ENCODE measurements at regions not wholly inside any gene's neighbourhood (a gene's known extent, or its start where the extent isn't known, plus 50 kb on each side); places are given as distances from the start of the nearest gene placed in this dataset.
"Not testable (repeated sequence)": the region's sequence is repeated elsewhere in the genome, so short reads cannot be mapped to it uniquely, and the experiment has no call there.

DNA sequence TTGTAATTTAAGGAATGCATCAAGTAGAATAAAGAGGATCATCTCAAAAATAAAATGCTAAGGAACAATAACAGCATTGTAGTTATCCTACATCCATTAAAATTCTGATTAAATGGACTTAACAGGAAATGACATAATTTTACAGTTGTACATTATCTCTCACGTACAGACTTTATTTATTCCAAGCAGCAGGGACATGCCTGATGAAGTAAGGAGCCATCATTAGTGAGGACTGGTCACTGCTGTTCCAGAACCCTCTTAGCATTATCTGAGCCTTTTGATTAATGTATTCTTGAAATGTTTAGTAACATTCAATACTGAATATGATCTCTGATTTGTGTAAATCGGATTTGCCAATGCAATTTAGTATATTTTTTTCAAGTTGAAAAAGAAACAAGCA lies 516.1 kb downstream of the DACH1 start:
- CTCF ChIA-PET = no interaction called here
- WGBS (ENCODE audit: missing lambda C conversion rate) = 7% methylated on average over 2 of the region's 2 CpGs
- TF ChIP-seq MYC (IDR thresholded peaks at IDR 0.05; ENCODE audit: borderline replicate concordance, low read length) (no peak), BHLHE40 (IDR thresholded peaks at IDR 0.05; ENCODE audit: low read depth, low read length) (no peak), TP53 (CRISPR knock-in tag; IDR thresholded peaks at IDR 0.05) (no peak), JUN (IDR thresholded peaks at IDR 0.05) (no peak), TFCP2L1 (CRISPR knock-in tag; IDR thresholded peaks at IDR 0.05) (no peak), RAD21 (conservative IDR thresholded peaks at IDR 0.05 in 1 of 2, IDR thresholded peaks at IDR 0.05 in 1 of 2) (no peak), POLR2AphosphoS2 (conservative IDR thresholded peaks at IDR 0.05; ENCODE audit: low read length) (no peak), HMGXB4 (CRISPR knock-in tag; IDR thresholded peaks at IDR 0.05; ENCODE audit: borderline replicate concordance) (no peak), KDM5A (IDR thresholded peaks at IDR 0.05) (no peak), HDAC2 (IDR thresholded peaks at IDR 0.05) (no peak), NPAS2 (CRISPR knock-in tag; IDR thresholded peaks at IDR 0.05; ENCODE audit: borderline replicate concordance) (no peak), NFE2L2 (conservative IDR thresholded peaks at IDR 0.05; ENCODE audit: low read length) (no peak), ZSCAN20 (CRISPR knock-in tag; IDR thresholded peaks at IDR 0.05) (no peak)
- TF ChIP-seq, protein P1, sequence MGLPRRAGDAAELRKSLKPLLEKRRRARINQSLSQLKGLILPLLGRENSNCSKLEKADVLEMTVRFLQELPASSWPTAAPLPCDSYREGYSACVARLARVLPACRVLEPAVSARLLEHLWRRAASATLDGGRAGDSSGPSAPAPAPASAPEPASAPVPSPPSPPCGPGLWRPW (IDR thresholded peaks at IDR 0.05) = no peak
- TF ChIP-seq, protein P2, sequence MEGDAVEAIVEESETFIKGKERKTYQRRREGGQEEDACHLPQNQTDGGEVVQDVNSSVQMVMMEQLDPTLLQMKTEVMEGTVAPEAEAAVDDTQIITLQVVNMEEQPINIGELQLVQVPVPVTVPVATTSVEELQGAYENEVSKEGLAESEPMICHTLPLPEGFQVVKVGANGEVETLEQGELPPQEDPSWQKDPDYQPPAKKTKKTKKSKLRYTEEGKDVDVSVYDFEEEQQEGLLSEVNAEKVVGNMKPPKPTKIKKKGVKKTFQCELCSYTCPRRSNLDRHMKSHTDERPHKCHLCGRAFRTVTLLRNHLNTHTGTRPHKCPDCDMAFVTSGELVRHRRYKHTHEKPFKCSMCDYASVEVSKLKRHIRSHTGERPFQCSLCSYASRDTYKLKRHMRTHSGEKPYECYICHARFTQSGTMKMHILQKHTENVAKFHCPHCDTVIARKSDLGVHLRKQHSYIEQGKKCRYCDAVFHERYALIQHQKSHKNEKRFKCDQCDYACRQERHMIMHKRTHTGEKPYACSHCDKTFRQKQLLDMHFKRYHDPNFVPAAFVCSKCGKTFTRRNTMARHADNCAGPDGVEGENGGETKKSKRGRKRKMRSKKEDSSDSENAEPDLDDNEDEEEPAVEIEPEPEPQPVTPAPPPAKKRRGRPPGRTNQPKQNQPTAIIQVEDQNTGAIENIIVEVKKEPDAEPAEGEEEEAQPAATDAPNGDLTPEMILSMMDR (IDR thresholded peaks at IDR 0.05) = no peak
- TF ChIP-seq, protein P3, sequence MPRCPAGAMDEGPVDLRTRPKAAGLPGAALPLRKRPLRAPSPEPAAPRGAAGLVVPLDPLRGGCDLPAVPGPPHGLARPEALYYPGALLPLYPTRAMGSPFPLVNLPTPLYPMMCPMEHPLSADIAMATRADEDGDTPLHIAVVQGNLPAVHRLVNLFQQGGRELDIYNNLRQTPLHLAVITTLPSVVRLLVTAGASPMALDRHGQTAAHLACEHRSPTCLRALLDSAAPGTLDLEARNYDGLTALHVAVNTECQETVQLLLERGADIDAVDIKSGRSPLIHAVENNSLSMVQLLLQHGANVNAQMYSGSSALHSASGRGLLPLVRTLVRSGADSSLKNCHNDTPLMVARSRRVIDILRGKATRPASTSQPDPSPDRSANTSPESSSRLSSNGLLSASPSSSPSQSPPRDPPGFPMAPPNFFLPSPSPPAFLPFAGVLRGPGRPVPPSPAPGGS (IDR thresholded peaks at IDR 0.05) = no peak
- POLR2A ChIA-PET = no interaction called here
- Histone ChIP-seq H3K9me3 (no peaks in the 10 kb centered on the region), H3K4me3 (no peak overlapping the region), H3K27ac (no peak overlapping the region), H3K4me2 (no peak overlapping the region), H3K4me1 (no peaks in the 10 kb centered on the region)
- ATAC-seq (no peak), DNase-seq (ENCODE audit: low read depth in 1 of 2, low spot score in 1 of 2) (no peak), FAIRE-seq (no peak)

DNA sequence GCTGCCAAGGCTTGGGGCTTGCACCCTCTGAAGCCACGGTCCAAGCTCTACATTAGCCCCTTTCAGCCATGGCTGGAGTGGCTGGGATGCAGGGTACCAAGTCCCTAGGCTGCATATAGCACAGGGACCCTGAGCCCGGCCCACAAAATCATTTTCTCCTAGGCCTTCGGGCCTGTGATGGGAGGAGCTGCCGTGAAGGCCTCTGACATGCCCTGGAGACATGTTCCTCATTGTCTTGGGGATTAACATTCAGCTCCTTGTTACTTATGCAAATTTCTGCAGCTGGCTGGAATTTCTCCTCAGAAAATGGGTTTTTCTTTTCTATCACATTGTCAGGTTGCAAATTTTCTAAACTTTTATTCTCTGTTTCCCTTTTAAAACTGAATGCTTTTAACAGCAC lies 521.1 kb downstream of the DACH1 start:
- FAIRE-seq, POLR2A ChIA-PET, ATAC-seq: not testable (repeated sequence)

GRCh38 chr13:71339736-71340135 lies 527.3 kb downstream of the DACH1 start:
- CTCF ChIA-PET = no interaction called here
- no peak overlapping the region for H3K27ac ChIP-seq
- POLR2A ChIA-PET = no interaction called here
- 31% methylated on average over 1 of the region's 1 CpG for WGBS (ENCODE audit: missing lambda C conversion rate)
- H3K4me2 ChIP-seq = no peak overlapping the region
- DNase-seq (ENCODE audit: low read depth in 1 of 2, low spot score in 1 of 2) (no peak), ATAC-seq (no peak), FAIRE-seq (no peak)
- no peaks in the 10 kb centered on the region for H3K9me3 ChIP-seq
- H3K4me3 ChIP-seq = no peak overlapping the region
- no peaks in the 10 kb centered on the region for H3K4me1 ChIP-seq
- TF ChIP-seq ZSCAN20 (CRISPR knock-in tag; IDR thresholded peaks at IDR 0.05) (no peak), FOSB (CRISPR knock-in tag; IDR thresholded peaks at IDR 0.05) (no peak), NR3C1 (IDR thresholded peaks at IDR 0.05) (no peak), ZFP36 (IDR thresholded peaks at IDR 0.05; ENCODE audit: borderline replicate concordance, partially characterized antibody) (no peak), HOXB13 (CRISPR knock-in tag; IDR thresholded peaks at IDR 0.05; ENCODE audit: low read depth) (no peak), GATA3 (IDR thresholded peaks at IDR 0.05; ENCODE audit: borderline replicate concordance) (no peak), EHF (CRISPR knock-in tag; IDR thresholded peaks at IDR 0.05) (no peak), E2F6 (IDR thresholded peaks at IDR 0.05; ENCODE audit: borderline replicate concordance, low read depth) (no peak), POLR2AphosphoS2 (conservative IDR thresholded peaks at IDR 0.05; ENCODE audit: low read length) (no peak), PBX3 (IDR thresholded peaks at IDR 0.05) (no peak), NFE2L2 (conservative IDR thresholded peaks at IDR 0.05; ENCODE audit: low read length) (no peak)
- TF ChIP-seq, protein P1 (IDR thresholded peaks at IDR 0.05) = no peak
- TF ChIP-seq, protein P2 (IDR thresholded peaks at IDR 0.05) = no peak
- TF ChIP-seq, protein P4, sequence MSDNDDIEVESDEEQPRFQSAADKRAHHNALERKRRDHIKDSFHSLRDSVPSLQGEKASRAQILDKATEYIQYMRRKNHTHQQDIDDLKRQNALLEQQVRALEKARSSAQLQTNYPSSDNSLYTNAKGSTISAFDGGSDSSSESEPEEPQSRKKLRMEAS (IDR thresholded peaks at IDR 0.05) = no peak

More for the DNA sequence above, 521.1 kb downstream of the DACH1 start:
- 8% methylated on average over 2 of the region's 4 CpGs for WGBS (ENCODE audit: missing lambda C conversion rate)
- H3K4me1 ChIP-seq; CTCF ChIA-PET; DNase-seq (ENCODE audit: low read depth in 1 of 2, low spot score in 1 of 2); H3K27ac ChIP-seq; H3K4me3 ChIP-seq; H3K4me2 ChIP-seq; H3K9me3 ChIP-seq: not testable (repeated sequence)
